Peyer's patch (tissue), 4 donors: ENCODE measurements at regions not wholly inside any gene's neighbourhood (a gene's known extent, or its start where the extent isn't known, plus 50 kb on each side); places are given as distances from the start of the nearest gene placed in this dataset.

Experiments used
- CTCF ChIP-seq, 6 experiments: fragments of 450-650 bp in 4 of 6; fragments of 200-600 bp in 2 of 6; sonication (generic) in 1 of 6; IDR thresholded peaks; one replicate each; pipeline ENCODE4 v1.5.1; 2017 to 2019; ENCODE audit warnings: antibody characterized with exemption in 6 of 6, mild to moderate bottlenecking in 3 of 6, moderate library complexity in 1 of 6
- POLR2A ChIP-seq, 2 donors: fragments of 450-650 bp; IDR thresholded peaks; one replicate each; pipeline ENCODE4 v1.5.1; 2017; ENCODE audit warnings: antibody characterized with exemption in 2 of 2, mild to moderate bottlenecking in 2 of 2, moderate library complexity in 2 of 2

GRCh38 chr10:121276822-121277221 lies 321.4 kb downstream of the FGFR2 start:
- no peak for TF ChIP-seq CTCF (IDR thresholded peaks at IDR 0.05)
- TF ChIP-seq POLR2A (IDR thresholded peaks at IDR 0.05), result no peak
